HEK293 (cell line): ENCODE measurements at regions not wholly inside any gene's neighbourhood (a gene's known extent, or its start where the extent isn't known, plus 50 kb on each side); places are given as distances from the start of the nearest gene placed in this dataset.

Source experiments
- CTCF ChIA-PET: fragments of 350-600 bp; formaldehyde crosslinking; extraction: SDS; loops from one replicate; lab custom pipeline; 2021; ENCODE audit warnings: antibody characterized with exemption; lab: Yijun Ruan, JAX
- POLR2A ChIA-PET: fragments of 300-600 bp; formaldehyde crosslinking; extraction: SDS; loops from one replicate; lab custom pipeline; 2020; ENCODE audit warnings: antibody characterized with exemption, inconsistent platforms; lab: Yijun Ruan, JAX
- H3K27ac ChIP-seq: fragments of 200-500 bp; sonication (Bioruptor generic); 2 replicates; pipeline ENCODE4 v1.5.1; 2014; ENCODE audit warnings: low read depth, low read length, control low read depth, inconsistent platforms; ENCODE audit errors: extremely low read depth
- H3K36me3 ChIP-seq, 2 experiments: fragments of 200-500 bp in 1 of 2; sonication (Bioruptor generic) in 1 of 2; 1 replicate in 1 of 2; 2 replicates in 1 of 2; pipeline ENCODE4 v1.5.1; 2014 to 2017; ENCODE audit warnings: inconsistent platforms in 2 of 2, low read length in 2 of 2; ENCODE audit not compliant: control insufficient read depth in 2 of 2, insufficient read depth in 1 of 2
- H3K4me1 ChIP-seq: fragments of 200-500 bp; sonication (Bioruptor generic); 2 replicates; pipeline ENCODE4 v1.5.1; 2014; ENCODE audit warnings: mild to moderate bottlenecking, low read length, inconsistent platforms; ENCODE audit not compliant: control insufficient read depth, insufficient read depth
- H3K4me3 ChIP-seq: 2 replicates; pipeline ENCODE4 v1.5.1; 2011; ENCODE audit warnings: low read depth, mild to moderate bottlenecking, control low read depth, low read length, moderate library complexity
- H3K9me3 ChIP-seq: fragments of 200-500 bp; sonication (Bioruptor generic); 2 replicates; pipeline ENCODE4 v1.5.1; 2014; ENCODE audit warnings: low read depth, low read length, inconsistent platforms; ENCODE audit not compliant: control insufficient read depth, insufficient read depth
- BCL11B ChIP-seq: fragments of 450-650 bp; formaldehyde crosslinking; IDR thresholded peaks from 2 replicates; pipeline ENCODE4 v1.5.1; 2016; ENCODE audit warnings: low read depth, missing biosample characterization, missing genetic modification characterization
- EGR2 ChIP-seq: fragments of 450-650 bp; formaldehyde crosslinking; IDR thresholded peaks from 2 replicates; pipeline ENCODE4 v1.5.1; 2016; ENCODE audit warnings: low read depth, missing biosample characterization, missing genetic modification characterization
- HOXC10 ChIP-seq: sonication (generic); formaldehyde crosslinking; IDR thresholded peaks from 2 replicates; pipeline ENCODE4 v1.8.1; 2023; ENCODE audit warnings: mild to moderate bottlenecking, missing genetic modification reagents
- KLF10 ChIP-seq: fragments of 450-650 bp; IDR thresholded peaks from 2 replicates; pipeline ENCODE4 v1.5.1; 2018; ENCODE audit warnings: missing biosample characterization, mild to moderate bottlenecking, missing genetic modification characterization
- PRDM6 ChIP-seq: fragments of 450-650 bp; formaldehyde crosslinking; IDR thresholded peaks from 2 replicates; pipeline ENCODE4 v1.5.1; 2017; ENCODE audit warnings: missing biosample characterization, missing genetic modification characterization
- SP3 ChIP-seq: fragments of 450-650 bp; formaldehyde crosslinking; IDR thresholded peaks from 2 replicates; pipeline ENCODE4 v1.5.1; 2016; ENCODE audit warnings: missing biosample characterization, missing genetic modification characterization
- ZFP41 ChIP-seq: fragments of 450-650 bp; formaldehyde crosslinking; IDR thresholded peaks from 2 replicates; pipeline ENCODE4 v1.5.1; 2016; ENCODE audit warnings: missing biosample characterization, missing genetic modification characterization, borderline replicate concordance
- ZNF174 ChIP-seq: fragments of 450-650 bp; formaldehyde crosslinking; IDR thresholded peaks from 2 replicates; pipeline ENCODE4 v1.5.0; 2017; ENCODE audit warnings: missing biosample characterization, mild to moderate bottlenecking, missing genetic modification characterization
- ZNF184 ChIP-seq: fragments of 450-650 bp; IDR thresholded peaks from 2 replicates; pipeline ENCODE4 v1.5.1; 2018; ENCODE audit warnings: missing biosample characterization, mild to moderate bottlenecking, missing genetic modification characterization
- ZNF239 ChIP-seq: fragments of 450-650 bp; formaldehyde crosslinking; IDR thresholded peaks from 2 replicates; pipeline ENCODE4 v1.5.1; 2016; ENCODE audit warnings: missing biosample characterization, missing genetic modification characterization
- ZNF549 ChIP-seq: fragments of 450-650 bp; IDR thresholded peaks from 2 replicates; pipeline ENCODE4 v1.5.1; 2018; ENCODE audit warnings: missing biosample characterization, missing genetic modification characterization, mild to moderate bottlenecking, inconsistent platforms, moderate library complexity
- ZNF596 ChIP-seq: fragments of 450-650 bp; IDR thresholded peaks from 2 replicates; pipeline ENCODE4 v1.5.0; 2018; ENCODE audit warnings: missing biosample characterization, mild to moderate bottlenecking, missing genetic modification characterization, moderate library complexity
- ZNF600 ChIP-seq: fragments of 450-650 bp; formaldehyde crosslinking; IDR thresholded peaks from 2 replicates; pipeline ENCODE4 v1.5.1; 2016; ENCODE audit warnings: missing biosample characterization, missing genetic modification characterization
- ZNF639 ChIP-seq: fragments of 450-650 bp; formaldehyde crosslinking; IDR thresholded peaks from 2 replicates; pipeline ENCODE4 v1.5.1; 2016; ENCODE audit warnings: missing biosample characterization, missing genetic modification characterization
- ZSCAN30 ChIP-seq: fragments of 450-650 bp; IDR thresholded peaks from 2 replicates; pipeline ENCODE4 v1.5.1; 2018; ENCODE audit warnings: missing biosample characterization, mild to moderate bottlenecking, missing genetic modification characterization, moderate library complexity
- TF ChIP-seq, protein P1 (sequence below): fragments of 450-650 bp; formaldehyde crosslinking; IDR thresholded peaks from 2 replicates; pipeline ENCODE4 v1.5.1; 2016; ENCODE audit warnings: missing biosample characterization, missing genetic modification characterization
- TF ChIP-seq, protein P2 (sequence below): fragments of 450-650 bp; formaldehyde crosslinking; IDR thresholded peaks from 2 replicates; pipeline ENCODE4 v1.5.1; 2017; ENCODE audit warnings: missing biosample characterization, missing genetic modification characterization
- TF ChIP-seq, protein P3 (sequence below): fragments of 450-650 bp; formaldehyde crosslinking; IDR thresholded peaks from 2 replicates; pipeline ENCODE4 v1.5.1; 2016; ENCODE audit warnings: missing biosample characterization, missing genetic modification characterization
- TF ChIP-seq, protein P4 (sequence below): fragments of 450-650 bp; formaldehyde crosslinking; IDR thresholded peaks from 2 replicates; pipeline ENCODE4 v1.5.1; 2017; ENCODE audit warnings: missing biosample characterization, missing genetic modification characterization
- TF ChIP-seq, protein P5 (sequence below): fragments of 450-650 bp; formaldehyde crosslinking; IDR thresholded peaks from 2 replicates; pipeline ENCODE4 v1.5.1; 2016; ENCODE audit warnings: missing biosample characterization, missing genetic modification characterization, borderline replicate concordance

DNA sequence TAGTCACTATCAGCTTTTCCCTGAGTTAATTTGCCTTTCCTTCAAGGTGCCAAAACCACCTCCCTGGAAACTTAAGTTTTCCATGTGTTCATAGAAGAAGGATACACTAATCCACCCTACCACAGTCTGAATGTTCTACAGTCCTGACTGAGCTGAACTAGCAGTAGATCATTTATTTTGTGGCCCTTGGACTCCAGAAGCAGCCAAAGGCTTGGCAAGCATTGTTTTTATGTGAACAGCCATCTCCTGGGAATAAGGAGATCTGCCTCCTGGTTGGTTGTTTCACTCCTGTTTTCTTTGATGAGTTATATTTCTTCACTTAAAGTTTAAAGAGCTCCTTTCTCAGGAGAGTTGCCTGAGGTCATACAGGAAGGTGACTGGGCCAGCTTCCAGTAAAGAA, 634.6 kb upstream of the SOX9 start:
- Histone ChIP-seq H3K36me3 (no peaks in the 10 kb centered on the region), H3K4me1 (no peaks in the 10 kb centered on the region), H3K27ac (no peak overlapping the region), H3K9me3 (no peaks in the 10 kb centered on the region), H3K4me3 (no peak overlapping the region)
- ChIA-PET POLR2A (no interaction called here), CTCF (interaction anchor here (0.7 to 2.6 kb wide), 2 partner anchors 13 to 17 kb away, joined by 3 to 13 read pairs; no protein-coding TSS in a partner anchor)
- TF ChIP-seq ZNF639 (tag by site-specific recombination), result no peak
- no peak for TF ChIP-seq KLF10 (tag by site-specific recombination)
- TF ChIP-seq, protein P1, sequence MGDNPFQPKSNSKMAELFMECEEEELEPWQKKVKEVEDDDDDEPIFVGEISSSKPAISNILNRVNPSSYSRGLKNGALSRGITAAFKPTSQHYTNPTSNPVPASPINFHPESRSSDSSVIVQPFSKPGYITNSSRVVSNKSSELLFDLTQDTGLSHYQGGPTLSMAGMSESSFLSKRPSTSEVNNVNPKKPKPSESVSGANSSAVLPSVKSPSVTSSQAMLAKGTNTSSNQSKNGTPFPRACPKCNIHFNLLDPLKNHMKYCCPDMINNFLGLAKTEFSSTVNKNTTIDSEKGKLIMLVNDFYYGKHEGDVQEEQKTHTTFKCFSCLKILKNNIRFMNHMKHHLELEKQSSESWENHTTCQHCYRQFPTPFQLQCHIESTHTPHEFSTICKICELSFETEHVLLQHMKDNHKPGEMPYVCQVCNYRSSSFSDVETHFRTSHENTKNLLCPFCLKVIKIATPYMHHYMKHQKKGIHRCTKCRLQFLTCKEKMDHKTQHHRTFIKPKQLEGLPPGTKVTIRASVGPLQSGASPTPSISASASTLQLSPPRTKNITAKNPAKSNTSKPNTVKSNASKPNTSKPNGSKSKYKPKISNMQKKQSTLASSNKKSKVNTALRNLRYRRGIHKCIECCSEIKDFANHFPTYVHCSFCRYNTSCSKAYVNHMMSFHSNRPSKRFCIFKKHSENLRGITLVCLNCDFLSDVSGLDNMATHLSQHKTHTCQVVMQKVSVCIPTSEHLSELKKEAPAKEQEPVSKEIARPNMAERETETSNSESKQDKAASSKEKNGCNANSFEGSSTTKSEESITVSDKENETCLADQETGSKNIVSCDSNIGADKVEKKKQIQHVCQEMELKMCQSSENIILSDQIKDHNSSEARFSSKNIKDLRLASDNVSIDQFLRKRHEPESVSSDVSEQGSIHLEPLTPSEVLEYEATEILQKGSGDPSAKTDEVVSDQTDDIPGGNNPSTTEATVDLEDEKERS (tag by site-specific recombination), result no peak
- no peak for TF ChIP-seq EGR2 (tag by site-specific recombination)
- TF ChIP-seq, protein P2, sequence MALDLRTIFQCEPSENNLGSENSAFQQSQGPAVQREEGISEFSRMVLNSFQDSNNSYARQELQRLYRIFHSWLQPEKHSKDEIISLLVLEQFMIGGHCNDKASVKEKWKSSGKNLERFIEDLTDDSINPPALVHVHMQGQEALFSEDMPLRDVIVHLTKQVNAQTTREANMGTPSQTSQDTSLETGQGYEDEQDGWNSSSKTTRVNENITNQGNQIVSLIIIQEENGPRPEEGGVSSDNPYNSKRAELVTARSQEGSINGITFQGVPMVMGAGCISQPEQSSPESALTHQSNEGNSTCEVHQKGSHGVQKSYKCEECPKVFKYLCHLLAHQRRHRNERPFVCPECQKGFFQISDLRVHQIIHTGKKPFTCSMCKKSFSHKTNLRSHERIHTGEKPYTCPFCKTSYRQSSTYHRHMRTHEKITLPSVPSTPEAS (tag by site-specific recombination), result no peak
- TF ChIP-seq ZSCAN30 (tag by site-specific recombination), result no peak
- TF ChIP-seq, protein P3, sequence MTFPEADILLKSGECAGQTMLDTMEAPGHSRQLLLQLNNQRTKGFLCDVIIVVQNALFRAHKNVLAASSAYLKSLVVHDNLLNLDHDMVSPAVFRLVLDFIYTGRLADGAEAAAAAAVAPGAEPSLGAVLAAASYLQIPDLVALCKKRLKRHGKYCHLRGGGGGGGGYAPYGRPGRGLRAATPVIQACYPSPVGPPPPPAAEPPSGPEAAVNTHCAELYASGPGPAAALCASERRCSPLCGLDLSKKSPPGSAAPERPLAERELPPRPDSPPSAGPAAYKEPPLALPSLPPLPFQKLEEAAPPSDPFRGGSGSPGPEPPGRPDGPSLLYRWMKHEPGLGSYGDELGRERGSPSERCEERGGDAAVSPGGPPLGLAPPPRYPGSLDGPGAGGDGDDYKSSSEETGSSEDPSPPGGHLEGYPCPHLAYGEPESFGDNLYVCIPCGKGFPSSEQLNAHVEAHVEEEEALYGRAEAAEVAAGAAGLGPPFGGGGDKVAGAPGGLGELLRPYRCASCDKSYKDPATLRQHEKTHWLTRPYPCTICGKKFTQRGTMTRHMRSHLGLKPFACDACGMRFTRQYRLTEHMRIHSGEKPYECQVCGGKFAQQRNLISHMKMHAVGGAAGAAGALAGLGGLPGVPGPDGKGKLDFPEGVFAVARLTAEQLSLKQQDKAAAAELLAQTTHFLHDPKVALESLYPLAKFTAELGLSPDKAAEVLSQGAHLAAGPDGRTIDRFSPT, result no peak
- no peak for TF ChIP-seq SP3 (tag by site-specific recombination)
- no peak for TF ChIP-seq ZNF239 (tag by site-specific recombination)
- no peak for TF ChIP-seq ZNF184 (tag by site-specific recombination)
- TF ChIP-seq ZFP41, result no peak

DNA sequence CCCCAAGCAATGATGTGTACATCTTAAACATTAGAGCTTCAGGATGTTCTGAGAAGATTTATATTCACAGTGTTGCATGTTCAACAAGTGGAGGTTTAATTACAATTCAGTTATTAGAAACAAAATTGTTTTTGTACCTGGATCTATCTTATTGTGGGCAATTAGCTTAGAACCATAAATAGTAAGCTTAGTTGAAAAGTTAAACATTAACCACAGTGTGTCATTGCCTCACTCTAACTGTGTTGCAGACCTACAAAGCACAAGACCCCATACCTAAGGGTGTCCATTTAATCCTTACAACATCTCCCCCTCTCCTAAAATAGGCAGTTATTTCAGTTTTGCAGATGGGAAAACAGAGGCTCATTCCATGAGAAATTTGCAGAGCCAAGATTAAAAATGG, 632.0 kb upstream of the SOX9 start:
- CTCF ChIA-PET, result no interaction called here
- no peak overlapping the region for H3K27ac ChIP-seq
- POLR2A ChIA-PET, result no interaction called here
- TF ChIP-seq ZNF596 (tag by site-specific recombination), result no peak
- TF ChIP-seq ZNF639 (tag by site-specific recombination), result no peak
- TF ChIP-seq SP3 (tag by site-specific recombination), result no peak
- no peak for TF ChIP-seq ZNF549 (tag by site-specific recombination)
- TF ChIP-seq BCL11B, result no peak
- TF ChIP-seq PRDM6 (tag by site-specific recombination), result no peak
- TF ChIP-seq HOXC10, result no peak
- TF ChIP-seq ZNF600, result no peak
- TF ChIP-seq, protein P4, sequence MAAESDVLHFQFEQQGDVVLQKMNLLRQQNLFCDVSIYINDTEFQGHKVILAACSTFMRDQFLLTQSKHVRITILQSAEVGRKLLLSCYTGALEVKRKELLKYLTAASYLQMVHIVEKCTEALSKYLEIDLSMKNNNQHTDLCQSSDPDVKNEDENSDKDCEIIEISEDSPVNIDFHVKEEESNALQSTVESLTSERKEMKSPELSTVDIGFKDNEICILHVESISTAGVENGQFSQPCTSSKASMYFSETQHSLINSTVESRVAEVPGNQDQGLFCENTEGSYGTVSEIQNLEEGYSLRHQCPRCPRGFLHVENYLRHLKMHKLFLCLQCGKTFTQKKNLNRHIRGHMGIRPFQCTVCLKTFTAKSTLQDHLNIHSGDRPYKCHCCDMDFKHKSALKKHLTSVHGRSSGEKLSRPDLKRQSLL (tag by site-specific recombination), result no peak
- TF ChIP-seq, protein P5, sequence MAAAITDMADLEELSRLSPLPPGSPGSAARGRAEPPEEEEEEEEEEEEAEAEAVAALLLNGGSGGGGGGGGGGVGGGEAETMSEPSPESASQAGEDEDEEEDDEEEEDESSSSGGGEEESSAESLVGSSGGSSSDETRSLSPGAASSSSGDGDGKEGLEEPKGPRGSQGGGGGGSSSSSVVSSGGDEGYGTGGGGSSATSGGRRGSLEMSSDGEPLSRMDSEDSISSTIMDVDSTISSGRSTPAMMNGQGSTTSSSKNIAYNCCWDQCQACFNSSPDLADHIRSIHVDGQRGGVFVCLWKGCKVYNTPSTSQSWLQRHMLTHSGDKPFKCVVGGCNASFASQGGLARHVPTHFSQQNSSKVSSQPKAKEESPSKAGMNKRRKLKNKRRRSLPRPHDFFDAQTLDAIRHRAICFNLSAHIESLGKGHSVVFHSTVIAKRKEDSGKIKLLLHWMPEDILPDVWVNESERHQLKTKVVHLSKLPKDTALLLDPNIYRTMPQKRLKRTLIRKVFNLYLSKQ, result no peak
- TF ChIP-seq ZNF174, result no peak

More for the DNA sequence above, 632.0 kb upstream of the SOX9 start:
- H3K4me1 ChIP-seq, result peaks cover under 1% of the 10 kb centered on the region; the same call in 1 of the 2 replicates
- no peaks in the 10 kb centered on the region for H3K36me3 ChIP-seq
- H3K9me3 ChIP-seq, result no peaks in the 10 kb centered on the region
- no peak overlapping the region for H3K4me3 ChIP-seq
